HG03097 (cell line): ENCODE measurements at regions not wholly inside any gene's neighbourhood (a gene's known extent, or its start where the extent isn't known, plus 50 kb on each side); places are given as distances from the start of the nearest gene placed in this dataset.

ENCODE experiments used
- ATAC-seq: cut with Tn5 transposase; IDR thresholded peaks from one replicate; pipeline ENCODE4 v1.9.1; 2021; ENCODE audit not compliant: unreplicated experiment, low FRiP score

- no peak for ATAC-seq
These were observed 129.3 kb upstream of the PGRMC2 start for GRCh38 chr4:128416921-128417320.

- ATAC-seq: no peak
These were observed 122.4 kb upstream of the PGRMC2 start for GRCh38 chr4:128410037-128410436.

GRCh38 chr4:128403586-128403985 lies 116.0 kb upstream of the PGRMC2 start:
- no peak for ATAC-seq

GRCh38 chr4:128394778-128395177 lies 107.2 kb upstream of the PGRMC2 start:
- no peak for ATAC-seq

- ATAC-seq: peak; percentile 67
These were observed 105.6 kb upstream of the PGRMC2 start for GRCh38 chr4:128393101-128393704.

GRCh38 chr4:128390475-128390996 lies 102.9 kb upstream of the PGRMC2 start:
- no peak for ATAC-seq

- ATAC-seq: no peak
These were observed 101.2 kb upstream of the PGRMC2 start for GRCh38 chr4:128388796-128389195.

GRCh38 chr4:128388352-128388630 lies 100.7 kb upstream of the PGRMC2 start:
- no peak for ATAC-seq

GRCh38 chr4:128387600-128388351 lies 100.2 kb upstream of the PGRMC2 start:
- no peak for ATAC-seq

GRCh38 chr4:128386761-128387599 lies 99.4 kb upstream of the PGRMC2 start:
- ATAC-seq: no peak

- no peak for ATAC-seq
These were observed 98.2 kb upstream of the PGRMC2 start for GRCh38 chr4:128385683-128386304.

- ATAC-seq: no peak
These were observed 97.4 kb upstream of the PGRMC2 start for GRCh38 chr4:128384765-128385598.

GRCh38 chr4:128384091-128384520 lies 96.5 kb upstream of the PGRMC2 start:
- no peak for ATAC-seq

GRCh38 chr4:128381748-128382559 lies 94.3 kb upstream of the PGRMC2 start:
- ATAC-seq: no peak

GRCh38 chr4:128380306-128380705 lies 92.7 kb upstream of the PGRMC2 start:
- ATAC-seq: no peak

GRCh38 chr4:128379860-128380259 lies 92.2 kb upstream of the PGRMC2 start:
- ATAC-seq: no peak

- ATAC-seq: no peak
These were observed 91.1 kb upstream of the PGRMC2 start for GRCh38 chr4:128378668-128379067.

GRCh38 chr4:128376958-128377357 lies 89.3 kb upstream of the PGRMC2 start:
- no peak for ATAC-seq

GRCh38 chr4:128376303-128376702 lies 88.7 kb upstream of the PGRMC2 start:
- no peak for ATAC-seq
